ENCODE measurements at regions not wholly inside any gene's neighbourhood (a gene's known extent, or its start where the extent isn't known, plus 50 kb on each side); places are given as distances from the start of the nearest gene placed in this dataset.

- no peak for DNase-seq
Measured at GRCh38 chr12:118866346-118866745, 115.0 kb upstream of the SRRM4 start.

GRCh38 chr12:118870551-118870950, 110.8 kb upstream of the SRRM4 start:
- no peak for DNase-seq

GRCh38 chr12:118874698-118875548, 106.4 kb upstream of the SRRM4 start:
- DNase-seq: no peak

GRCh38 chr12:118880720-118881493, 100.4 kb upstream of the SRRM4 start:
- no peak for DNase-seq

- no peak for DNase-seq
Measured at GRCh38 chr12:118884226-118884625, 97.1 kb upstream of the SRRM4 start.

- DNase-seq: no peak
Measured at GRCh38 chr12:118900993-118901392, 80.3 kb upstream of the SRRM4 start.

GRCh38 chr12:118908811-118909210, 72.5 kb upstream of the SRRM4 start:
- no peak for DNase-seq

GRCh38 chr12:118912697-118913270, 68.6 kb upstream of the SRRM4 start:
- DNase-seq: no peak

- no peak for DNase-seq
Measured at GRCh38 chr12:118921761-118922160, 59.6 kb upstream of the SRRM4 start.

- no peak for DNase-seq
Measured at GRCh38 chr12:118922405-118922804, 58.9 kb upstream of the SRRM4 start.

- no peak for DNase-seq
Measured at GRCh38 chr12:118925407-118925806, 55.9 kb upstream of the SRRM4 start.

GRCh38 chr12:118925826-118926225, 55.5 kb upstream of the SRRM4 start:
- DNase-seq: no peak

All from NCI-H69 (cell line).